Endometrial microvascular endothelial cells (primary cell): ENCODE measurements at regions not wholly inside any gene's neighbourhood (a gene's known extent, or its start where the extent isn't known, plus 50 kb on each side); places are given as distances from the start of the nearest gene placed in this dataset.
"Not testable (repeated sequence)": the region's sequence is repeated elsewhere in the genome, so short reads cannot be mapped to it uniquely, and the experiment has no call there.

ENCODE experiments used
- in situ Hi-C: cut with HindIII; loops from 2 replicates; pipeline ENCODE4 v1.10.0; 2017; ENCODE audit warnings: low sequenced_read_pairs, low pct_unique_long_range_greater_than_20kb; ENCODE audit errors: inconsistent ontology term

- in situ Hi-C loops, result no loop called here
Observed at GRCh38 chrX:39689376-39690104, 408.2 kb downstream of the BCOR start.

- in situ Hi-C loops, result no loop called here
Observed at GRCh38 chrX:39690541-39691415, 407.0 kb downstream of the BCOR start.

- in situ Hi-C loops, result no loop called here
Observed at GRCh38 chrX:39691724-39692123, 406.0 kb downstream of the BCOR start.

GRCh38 chrX:39692796-39693195 lies 405.0 kb downstream of the BCOR start:
- in situ Hi-C loops, result no loop called here

GRCh38 chrX:39693298-39693697 lies 404.5 kb downstream of the BCOR start:
- in situ Hi-C loops, result no loop called here

GRCh38 chrX:39702636-39703035 lies 395.1 kb downstream of the BCOR start:
- in situ Hi-C loops, result not testable (repeated sequence)

- in situ Hi-C loops, result no loop called here
Observed at GRCh38 chrX:39703307-39703706, 394.5 kb downstream of the BCOR start.

- in situ Hi-C loops, result no loop called here
Observed at GRCh38 chrX:39704590-39704989, 393.2 kb downstream of the BCOR start.

- in situ Hi-C loops, result no loop called here
Observed at GRCh38 chrX:39705290-39705689, 392.5 kb downstream of the BCOR start.

- in situ Hi-C loops, result no loop called here
Observed at GRCh38 chrX:39709364-39709763, 388.4 kb downstream of the BCOR start.

GRCh38 chrX:39709812-39710211 lies 387.9 kb downstream of the BCOR start:
- in situ Hi-C loops, result no loop called here

GRCh38 chrX:39710776-39711175 lies 387.0 kb downstream of the BCOR start:
- in situ Hi-C loops, result no loop called here

- in situ Hi-C loops, result no loop called here
Observed at GRCh38 chrX:39714471-39714870, 383.3 kb downstream of the BCOR start.

GRCh38 chrX:39716401-39716800 lies 381.4 kb downstream of the BCOR start:
- in situ Hi-C loops, result no loop called here

- in situ Hi-C loops, result no loop called here
Observed at GRCh38 chrX:39716802-39717540, 380.8 kb downstream of the BCOR start.

GRCh38 chrX:39718981-39719380 lies 378.8 kb downstream of the BCOR start:
- in situ Hi-C loops, result no loop called here

GRCh38 chrX:39720945-39721344 lies 376.8 kb downstream of the BCOR start:
- in situ Hi-C loops, result no loop called here

GRCh38 chrX:39721566-39722279 lies 376.0 kb downstream of the BCOR start:
- in situ Hi-C loops, result no loop called here

- in situ Hi-C loops, result no loop called here
Observed at GRCh38 chrX:39724544-39724943, 373.2 kb downstream of the BCOR start.
